ENCODE measurements at regions not wholly inside any gene's neighbourhood (a gene's known extent, or its start where the extent isn't known, plus 50 kb on each side); places are given as distances from the start of the nearest gene placed in this dataset.
"Not testable (repeated sequence)": the region's sequence is repeated elsewhere in the genome, so short reads cannot be mapped to it uniquely, and the experiment has no call there.

GRCh38 chr10:64786989-64787388 is 1265.8 kb downstream of the REEP3 start:
- DNase-seq: no peak

GRCh38 chr10:64795847-64796246 is 1274.6 kb downstream of the REEP3 start:
- no peak for DNase-seq

- no peak for DNase-seq
Observed at GRCh38 chr10:64798297-64798696, 1277.1 kb downstream of the REEP3 start.

- not testable (repeated sequence) for DNase-seq
Observed at GRCh38 chr10:64808233-64808632, 1287.0 kb downstream of the REEP3 start.

GRCh38 chr10:64810046-64810445 is 1288.8 kb downstream of the REEP3 start:
- DNase-seq: not testable (repeated sequence)

GRCh38 chr10:64813391-64813790 is 1292.2 kb downstream of the REEP3 start:
- DNase-seq: peak; percentile 85

GRCh38 chr10:64814201-64814600 is 1293.0 kb downstream of the REEP3 start:
- DNase-seq: no peak

- no peak for DNase-seq
Observed at GRCh38 chr10:64829888-64830412, 1308.7 kb downstream of the REEP3 start.

- no peak for DNase-seq
Observed at GRCh38 chr10:64830869-64831268, 1309.7 kb downstream of the REEP3 start.

- no peak for DNase-seq
Observed at GRCh38 chr10:64840341-64840740, 1319.1 kb downstream of the REEP3 start.

- no peak for DNase-seq
Observed at GRCh38 chr10:64846700-64847099, 1325.5 kb downstream of the REEP3 start.

- DNase-seq: no peak
Observed at GRCh38 chr10:64855941-64856340, 1334.7 kb downstream of the REEP3 start.

GRCh38 chr10:64859911-64860310 is 1338.7 kb downstream of the REEP3 start:
- DNase-seq: peak; percentile 49

GRCh38 chr10:64863836-64864235 is 1342.6 kb downstream of the REEP3 start:
- DNase-seq: no peak

- peak; percentile 99 for DNase-seq
Observed at GRCh38 chr10:64867501-64867962, 1346.3 kb downstream of the REEP3 start.

GRCh38 chr10:64873088-64873487 is 1351.9 kb downstream of the REEP3 start:
- DNase-seq: no peak

- no peak for DNase-seq
Observed at GRCh38 chr10:64873959-64874358, 1352.8 kb downstream of the REEP3 start.

- DNase-seq: no peak
Observed at GRCh38 chr10:64880546-64880945, 1359.3 kb downstream of the REEP3 start.

- DNase-seq: no peak
Observed at GRCh38 chr10:64881257-64881656, 1360.1 kb downstream of the REEP3 start.

GRCh38 chr10:64896582-64896981 is 1375.4 kb downstream of the REEP3 start:
- DNase-seq: no peak

- not testable (repeated sequence) for DNase-seq
Observed at GRCh38 chr10:64906311-64906710, 1385.1 kb downstream of the REEP3 start.

- DNase-seq: not testable (repeated sequence)
Observed at GRCh38 chr10:64924306-64924705, 1403.1 kb downstream of the REEP3 start.

GRCh38 chr10:64952042-64952441 is 1430.8 kb downstream of the REEP3 start:
- no peak for DNase-seq

- no peak for DNase-seq
Observed at GRCh38 chr10:64956441-64956840, 1435.2 kb downstream of the REEP3 start.

- DNase-seq: no peak
Observed at GRCh38 chr10:64959116-64959515, 1437.9 kb downstream of the REEP3 start.
